Ascending aorta (tissue), 2 donors: ENCODE measurements at regions not wholly inside any gene's neighbourhood (a gene's known extent, or its start where the extent isn't known, plus 50 kb on each side); places are given as distances from the start of the nearest gene placed in this dataset.

Experiments
- DNase-seq, 2 donors: peaks; one replicate each; pipeline ENCODE4 v3.0.0-alpha.2; 2019; ENCODE audit warnings: low spot score in 2 of 2
- H3K27ac ChIP-seq, 2 donors: fragments of 200-600 bp; sonication (generic); one replicate each; pipeline ENCODE4 v1.5.1; 2016 to 2017; ENCODE audit warnings: mild to moderate bottlenecking in 1 of 2
- H3K27me3 ChIP-seq: fragments of 200-600 bp; sonication (generic); one replicate; pipeline ENCODE4 v1.5.1; 2017
- H3K36me3 ChIP-seq, 2 donors: fragments of 200-600 bp; sonication (generic); one replicate each; pipeline ENCODE4 v1.5.1; 2016
- H3K4me1 ChIP-seq, 2 donors: fragments of 200-600 bp; sonication (generic); one replicate each; pipeline ENCODE4 v1.5.1; 2016 to 2017; ENCODE audit warnings: mild to moderate bottlenecking in 1 of 2
- H3K4me3 ChIP-seq, 2 donors: fragments of 200-600 bp; sonication (generic); one replicate each; pipeline ENCODE4 v1.5.1; 2016 to 2017; ENCODE audit warnings: mild to moderate bottlenecking in 1 of 2
- H3K9me3 ChIP-seq, 2 donors: fragments of 200-600 bp; sonication (generic); one replicate each; pipeline ENCODE4 v1.5.1; 2016
- CTCF ChIP-seq, 3 experiments: fragments of 200-600 bp in 2 of 3; fragments of 450-650 bp in 1 of 3; sonication (generic) in 2 of 3; IDR thresholded peaks; one replicate each; pipeline ENCODE4 v1.5.1; 2016 to 2019; ENCODE audit warnings: antibody characterized with exemption in 3 of 3, mild to moderate bottlenecking in 1 of 3, moderate library complexity in 1 of 3
- intact Hi-C: fragments of 100-400 bp; cut with DNase I; formaldehyde crosslinking; loops from one replicate; pipeline ENCODE4 v1.15.1; 2023

GRCh38 chr11:23732026-23732425, 764.8 kb upstream of the LUZP2 start:
- no peak overlapping the region for H3K27ac ChIP-seq
- H3K27me3 ChIP-seq: no peaks in the 10 kb centered on the region
- no peaks in the 10 kb centered on the region for H3K4me1 ChIP-seq
- TF ChIP-seq CTCF (IDR thresholded peaks at IDR 0.05): no peak
- intact Hi-C loops: no loop called here
- no peaks in the 10 kb centered on the region for H3K9me3 ChIP-seq
- no peak overlapping the region for H3K4me3 ChIP-seq
- no peaks in the 10 kb centered on the region for H3K36me3 ChIP-seq
- no peak for DNase-seq

- intact Hi-C loops: no loop called here
- TF ChIP-seq CTCF (IDR thresholded peaks at IDR 0.05): no peak
Observed at GRCh38 chr11:23746896-23747295, 750.0 kb upstream of the LUZP2 start.

GRCh38 chr11:23749762-23750430, 747.0 kb upstream of the LUZP2 start:
- H3K4me3 ChIP-seq: no peak overlapping the region
- TF ChIP-seq CTCF (IDR thresholded peaks at IDR 0.05): no peak

More at GRCh38 chr11:23746896-23747295, 750.0 kb upstream of the LUZP2 start:
- H3K4me1 ChIP-seq: no peaks in the 10 kb centered on the region
- no peaks in the 10 kb centered on the region for H3K9me3 ChIP-seq
- no peaks in the 10 kb centered on the region for H3K36me3 ChIP-seq
- H3K27ac ChIP-seq: no peak overlapping the region
- H3K4me3 ChIP-seq: no peak overlapping the region
- H3K27me3 ChIP-seq: no peaks in the 10 kb centered on the region
- DNase-seq: no peak

GRCh38 chr11:23751280-23751679, 745.6 kb upstream of the LUZP2 start:
- intact Hi-C loops: no loop called here
- Histone ChIP-seq H3K9me3 (no peaks in the 10 kb centered on the region), H3K27me3 (no peaks in the 10 kb centered on the region), H3K4me1 (no peaks in the 10 kb centered on the region), H3K4me3 (no peak overlapping the region), H3K27ac (no peak overlapping the region), H3K36me3 (no peaks in the 10 kb centered on the region)
- TF ChIP-seq CTCF (IDR thresholded peaks at IDR 0.05): no peak
- no peak for DNase-seq

More at GRCh38 chr11:23749762-23750430, 747.0 kb upstream of the LUZP2 start:
- Histone ChIP-seq H3K4me1 (no peaks in the 10 kb centered on the region), H3K36me3 (no peaks in the 10 kb centered on the region), H3K27ac (no peak overlapping the region), H3K27me3 (no peaks in the 10 kb centered on the region), H3K9me3 (no peaks in the 10 kb centered on the region)
- intact Hi-C loops: no loop called here
- no peak for DNase-seq

- no peaks in the 10 kb centered on the region for H3K4me1 ChIP-seq
- no peaks in the 10 kb centered on the region for H3K27me3 ChIP-seq
- DNase-seq: no peak
- no peaks in the 10 kb centered on the region for H3K9me3 ChIP-seq
- H3K36me3 ChIP-seq: no peaks in the 10 kb centered on the region
- H3K27ac ChIP-seq: no peak overlapping the region
- no peak overlapping the region for H3K4me3 ChIP-seq
- intact Hi-C loops: no loop called here
- TF ChIP-seq CTCF (IDR thresholded peaks at IDR 0.05): no peak
Observed at GRCh38 chr11:23755076-23755475, 741.8 kb upstream of the LUZP2 start.

- Histone ChIP-seq H3K4me1 (no peaks in the 10 kb centered on the region), H3K36me3 (no peaks in the 10 kb centered on the region), H3K4me3 (no peak overlapping the region), H3K9me3 (no peaks in the 10 kb centered on the region), H3K27ac (no peak overlapping the region), H3K27me3 (no peaks in the 10 kb centered on the region)
- DNase-seq: no peak
- intact Hi-C loops: no loop called here
- TF ChIP-seq CTCF (IDR thresholded peaks at IDR 0.05): no peak
Observed at GRCh38 chr11:23755769-23756168, 741.1 kb upstream of the LUZP2 start.
